ENCODE measurements at regions not wholly inside any gene's neighbourhood (a gene's known extent, or its start where the extent isn't known, plus 50 kb on each side); places are given as distances from the start of the nearest gene placed in this dataset.
A peak's percentile ranks its signal among the peaks of the same experiment; 100 is the strongest.

DNA sequence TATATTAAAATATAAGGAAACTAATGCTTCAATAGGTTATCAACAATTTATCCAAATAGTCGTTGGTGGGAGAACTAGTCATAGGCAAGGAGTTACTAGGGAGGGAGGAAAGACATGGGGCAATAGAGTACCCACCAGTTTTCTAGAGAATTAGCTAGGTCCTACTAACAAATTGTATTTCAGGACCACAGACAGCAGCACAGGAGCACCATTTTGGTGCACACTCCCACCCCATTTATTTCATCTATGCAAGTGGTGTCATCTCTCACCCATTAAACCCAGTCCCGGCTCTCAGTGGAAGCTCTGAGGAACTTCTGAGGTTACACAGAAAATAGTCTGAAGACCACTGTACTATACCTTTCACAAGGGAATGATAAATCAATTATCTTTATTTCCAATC is 89.0 kb upstream of the BCAR3 start (continued):
- TF ChIP-seq, protein P1, sequence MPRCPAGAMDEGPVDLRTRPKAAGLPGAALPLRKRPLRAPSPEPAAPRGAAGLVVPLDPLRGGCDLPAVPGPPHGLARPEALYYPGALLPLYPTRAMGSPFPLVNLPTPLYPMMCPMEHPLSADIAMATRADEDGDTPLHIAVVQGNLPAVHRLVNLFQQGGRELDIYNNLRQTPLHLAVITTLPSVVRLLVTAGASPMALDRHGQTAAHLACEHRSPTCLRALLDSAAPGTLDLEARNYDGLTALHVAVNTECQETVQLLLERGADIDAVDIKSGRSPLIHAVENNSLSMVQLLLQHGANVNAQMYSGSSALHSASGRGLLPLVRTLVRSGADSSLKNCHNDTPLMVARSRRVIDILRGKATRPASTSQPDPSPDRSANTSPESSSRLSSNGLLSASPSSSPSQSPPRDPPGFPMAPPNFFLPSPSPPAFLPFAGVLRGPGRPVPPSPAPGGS (IDR thresholded peaks at IDR 0.05; ENCODE audit: borderline replicate concordance, insufficient read depth, low read depth, low read length, poor library complexity, severe bottlenecking): no peak
- TF ChIP-seq BACH1 (IDR thresholded peaks at IDR 0.05; ENCODE audit: borderline replicate concordance): no peak
- TF ChIP-seq SMAD5 (IDR thresholded peaks at IDR 0.05; ENCODE audit: low read depth): no peak
- TF ChIP-seq IKZF2 (IDR thresholded peaks at IDR 0.05): no peak
- TF ChIP-seq, protein P2, sequence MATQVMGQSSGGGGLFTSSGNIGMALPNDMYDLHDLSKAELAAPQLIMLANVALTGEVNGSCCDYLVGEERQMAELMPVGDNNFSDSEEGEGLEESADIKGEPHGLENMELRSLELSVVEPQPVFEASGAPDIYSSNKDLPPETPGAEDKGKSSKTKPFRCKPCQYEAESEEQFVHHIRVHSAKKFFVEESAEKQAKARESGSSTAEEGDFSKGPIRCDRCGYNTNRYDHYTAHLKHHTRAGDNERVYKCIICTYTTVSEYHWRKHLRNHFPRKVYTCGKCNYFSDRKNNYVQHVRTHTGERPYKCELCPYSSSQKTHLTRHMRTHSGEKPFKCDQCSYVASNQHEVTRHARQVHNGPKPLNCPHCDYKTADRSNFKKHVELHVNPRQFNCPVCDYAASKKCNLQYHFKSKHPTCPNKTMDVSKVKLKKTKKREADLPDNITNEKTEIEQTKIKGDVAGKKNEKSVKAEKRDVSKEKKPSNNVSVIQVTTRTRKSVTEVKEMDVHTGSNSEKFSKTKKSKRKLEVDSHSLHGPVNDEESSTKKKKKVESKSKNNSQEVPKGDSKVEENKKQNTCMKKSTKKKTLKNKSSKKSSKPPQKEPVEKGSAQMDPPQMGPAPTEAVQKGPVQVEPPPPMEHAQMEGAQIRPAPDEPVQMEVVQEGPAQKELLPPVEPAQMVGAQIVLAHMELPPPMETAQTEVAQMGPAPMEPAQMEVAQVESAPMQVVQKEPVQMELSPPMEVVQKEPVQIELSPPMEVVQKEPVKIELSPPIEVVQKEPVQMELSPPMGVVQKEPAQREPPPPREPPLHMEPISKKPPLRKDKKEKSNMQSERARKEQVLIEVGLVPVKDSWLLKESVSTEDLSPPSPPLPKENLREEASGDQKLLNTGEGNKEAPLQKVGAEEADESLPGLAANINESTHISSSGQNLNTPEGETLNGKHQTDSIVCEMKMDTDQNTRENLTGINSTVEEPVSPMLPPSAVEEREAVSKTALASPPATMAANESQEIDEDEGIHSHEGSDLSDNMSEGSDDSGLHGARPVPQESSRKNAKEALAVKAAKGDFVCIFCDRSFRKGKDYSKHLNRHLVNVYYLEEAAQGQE (IDR thresholded peaks at IDR 0.05; ENCODE audit: low read depth, low read length): peak; percentile 81
- TF ChIP-seq NFYA (IDR thresholded peaks at IDR 0.05; ENCODE audit: borderline replicate concordance, low read depth, low read length): no peak
- TF ChIP-seq RCOR1 (conservative IDR thresholded peaks at IDR 0.05; ENCODE audit: low read depth, low read length): no peak
- no peak for TF ChIP-seq FOS (IDR thresholded peaks at IDR 0.05; ENCODE audit: borderline replicate concordance, extremely low read depth, insufficient read length)
- TF ChIP-seq FOXM1 (IDR thresholded peaks at IDR 0.05; ENCODE audit: low read depth, low read length): no peak
- TF ChIP-seq YY1 (IDR thresholded peaks at IDR 0.05; ENCODE audit: low read depth, low read length): peak; percentile 62; the same call in 1 of the 2 replicates

Data from GM12878 (cell line).